GM12891 (cell line): ENCODE measurements at regions not wholly inside any gene's neighbourhood (a gene's known extent, or its start where the extent isn't known, plus 50 kb on each side); places are given as distances from the start of the nearest gene placed in this dataset.

Experiments used
- PAX5 ChIP-seq: IDR thresholded peaks from 2 replicates; pipeline ENCODE4 v1.6.1; 2011; ENCODE audit warnings: low read length, moderate library complexity, mild to moderate bottlenecking; ENCODE audit not compliant: insufficient read depth, severe bottlenecking
- POLR2A ChIP-seq: IDR thresholded peaks from 2 replicates; pipeline ENCODE4 v1.6.1; 2011; ENCODE audit warnings: low read depth, low read length, control low read depth
- POLR2AphosphoS5 ChIP-seq: IDR thresholded peaks from 2 replicates; pipeline ENCODE4 v1.6.1; 2011; ENCODE audit warnings: low read depth, low read length, control low read depth
- POU2F2 ChIP-seq: IDR thresholded peaks from 2 replicates; pipeline ENCODE4 v1.6.1; 2011; ENCODE audit warnings: low read depth, mild to moderate bottlenecking, control low read depth, low read length, moderate library complexity
- SPI1 ChIP-seq: IDR thresholded peaks from 2 replicates; pipeline ENCODE4 v1.6.1; 2011; ENCODE audit warnings: low read depth, low read length, control low read depth
- TAF1 ChIP-seq: IDR thresholded peaks from 2 replicates; pipeline ENCODE4 v1.6.1; 2011; ENCODE audit warnings: low read depth, low read length, control low read depth

GRCh38 chr10:78654047-78654590, 414.6 kb upstream of the ZMIZ1 start:
- TF ChIP-seq POLR2A (no peak), POLR2AphosphoS5 (no peak), TAF1 (no peak), SPI1 (no peak), PAX5 (no peak), POU2F2 (no peak)
